Nephron progenitor cell (in vitro differentiated cells): ENCODE measurements at regions not wholly inside any gene's neighbourhood (a gene's known extent, or its start where the extent isn't known, plus 50 kb on each side); places are given as distances from the start of the nearest gene placed in this dataset.

Experiments used
- DNase-seq: peaks from one replicate; pipeline ENCODE4 v3.0.0; 2021
- H3K27ac Mint-ChIP-seq: 2 replicates; pipeline ENCODE4 v1.8.0; 2021; ENCODE audit warnings: mild to moderate bottlenecking, moderate library complexity, mixed read lengths
- H3K27me3 Mint-ChIP-seq: 2 replicates; pipeline ENCODE4 v1.8.0; 2021; ENCODE audit warnings: mild to moderate bottlenecking, low read depth, mixed read lengths; ENCODE audit not compliant: poor library complexity
- H3K36me3 Mint-ChIP-seq: 2 replicates; pipeline ENCODE4 v1.8.0; 2021; ENCODE audit warnings: low read depth, mixed read lengths
- H3K4me1 Mint-ChIP-seq: 2 replicates; pipeline ENCODE4 v1.8.0; 2021; ENCODE audit warnings: mixed read lengths
- H3K4me3 Mint-ChIP-seq: 2 replicates; pipeline ENCODE4 v1.8.0; 2021; ENCODE audit warnings: mild to moderate bottlenecking, moderate library complexity, mixed read lengths
- H3K9me3 Mint-ChIP-seq: 2 replicates; pipeline ENCODE4 v1.8.0; 2021; ENCODE audit warnings: mild to moderate bottlenecking, moderate library complexity, mixed read lengths
- CTCF ChIP-seq: fragments of 200-600 bp; sonication (generic); IDR thresholded peaks from 2 replicates; pipeline ENCODE4 v1.5.0; 2021; ENCODE audit warnings: antibody characterized with exemption

DNA sequence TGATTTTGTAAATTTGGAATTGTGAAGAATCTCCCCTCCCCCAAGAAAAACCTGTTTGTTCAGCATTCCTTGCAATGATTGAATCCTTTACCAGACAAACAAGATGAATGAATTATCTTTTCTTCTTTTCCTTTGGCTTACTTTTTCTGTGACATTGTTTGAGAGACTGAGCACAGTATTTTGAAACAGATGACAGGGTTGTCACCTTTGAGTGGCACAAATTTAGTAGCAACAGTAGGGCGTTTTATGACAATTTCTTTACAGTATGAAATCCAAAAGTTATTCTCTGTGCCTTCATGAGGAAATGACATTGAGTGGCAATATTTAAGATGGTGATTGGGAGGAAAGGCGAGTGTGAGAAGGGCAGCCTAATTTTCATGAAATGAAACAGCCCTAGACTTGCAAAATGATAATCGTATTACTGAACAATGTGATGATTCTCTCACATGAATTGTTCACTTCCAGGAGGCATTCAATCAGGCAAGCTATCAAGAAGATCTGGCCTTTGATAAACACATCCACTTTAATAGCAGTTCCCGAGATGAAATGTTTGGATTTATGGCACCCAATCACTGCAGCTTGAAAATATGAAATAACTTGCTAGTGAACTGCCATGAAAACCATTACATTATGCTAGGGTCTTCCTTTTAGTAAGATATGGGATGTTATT, 68.6 kb upstream of the SCEL start:
- no peak overlapping the region for H3K27ac Mint-ChIP-seq
- no peak for TF ChIP-seq CTCF
- no peak for DNase-seq
- no peaks in the 10 kb centered on the region for H3K4me1 Mint-ChIP-seq
- H3K36me3 Mint-ChIP-seq, result no peaks in the 10 kb centered on the region
- no peak overlapping the region for H3K4me3 Mint-ChIP-seq
- H3K9me3 Mint-ChIP-seq, result no peaks in the 10 kb centered on the region
- peaks cover 4% of the 10 kb centered on the region for H3K27me3 Mint-ChIP-seq

GRCh38 chr13:77465603-77466195, 69.8 kb upstream of the SCEL start:
- no peak for TF ChIP-seq CTCF
- Mint-ChIP-seq H3K9me3 (no peaks in the 10 kb centered on the region), H3K4me3 (no peak overlapping the region), H3K27ac (no peak overlapping the region), H3K36me3 (no peaks in the 10 kb centered on the region), H3K27me3 (peaks cover 4% of the 10 kb centered on the region), H3K4me1 (no peaks in the 10 kb centered on the region)
- DNase-seq, result no peak

DNA sequence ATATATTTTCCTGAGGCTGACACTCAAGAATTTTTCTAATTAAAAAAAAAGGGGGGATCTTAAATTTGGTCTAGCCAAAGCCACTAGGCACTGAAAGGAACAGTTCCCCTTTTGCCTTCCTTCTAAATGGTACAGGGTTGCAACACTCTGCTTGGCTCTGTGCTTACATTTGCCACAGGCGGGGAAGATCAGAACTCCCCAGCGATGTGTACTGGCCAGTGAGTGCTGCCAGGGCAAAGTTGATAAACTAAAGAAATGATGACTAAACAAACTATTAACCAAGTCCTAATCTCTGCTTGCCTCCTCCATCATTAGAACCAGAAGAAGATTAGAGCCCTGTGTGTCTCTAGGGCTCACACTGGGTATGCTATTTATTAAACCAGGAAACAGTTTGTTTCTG, 75.3 kb upstream of the SCEL start:
- Mint-ChIP-seq H3K4me1 (no peaks in the 10 kb centered on the region), H3K36me3 (no peaks in the 10 kb centered on the region), H3K27ac (no peak overlapping the region), H3K27me3 (peaks cover 8% of the 10 kb centered on the region), H3K9me3 (no peaks in the 10 kb centered on the region), H3K4me3 (no peak overlapping the region)
- no peak for TF ChIP-seq CTCF
- DNase-seq, result no peak

GRCh38 chr13:77459592-77459991, 75.9 kb upstream of the SCEL start:
- H3K36me3 Mint-ChIP-seq, result no peaks in the 10 kb centered on the region
- no peak overlapping the region for H3K4me3 Mint-ChIP-seq
- DNase-seq, result no peak
- H3K27me3 Mint-ChIP-seq, result peaks cover 8% of the 10 kb centered on the region
- H3K27ac Mint-ChIP-seq, result no peak overlapping the region
- H3K4me1 Mint-ChIP-seq, result no peaks in the 10 kb centered on the region
- no peak for TF ChIP-seq CTCF
- no peaks in the 10 kb centered on the region for H3K9me3 Mint-ChIP-seq

DNA sequence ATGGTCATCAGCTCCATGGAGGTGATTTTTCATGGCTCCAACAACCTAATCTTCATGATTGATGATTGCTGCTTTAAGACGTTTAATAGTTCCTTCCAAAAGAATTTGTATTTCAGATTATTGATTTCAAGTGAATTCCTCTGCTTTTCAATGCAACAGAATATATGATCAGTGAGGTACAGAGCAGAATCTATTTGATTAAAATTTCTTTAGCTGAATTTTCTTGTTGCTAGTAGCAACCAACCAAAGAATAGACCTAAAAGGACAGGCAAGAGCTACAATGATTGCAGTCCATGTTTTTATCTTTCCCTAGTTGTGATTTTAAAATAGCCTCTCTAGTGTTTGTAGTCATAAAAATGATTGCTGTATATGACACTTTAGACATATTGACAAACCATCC, 76.8 kb upstream of the SCEL start:
- H3K9me3 Mint-ChIP-seq, result no peaks in the 10 kb centered on the region
- DNase-seq, result no peak
- no peaks in the 10 kb centered on the region for H3K36me3 Mint-ChIP-seq
- H3K4me1 Mint-ChIP-seq, result no peaks in the 10 kb centered on the region
- peaks cover 8% of the 10 kb centered on the region for H3K27me3 Mint-ChIP-seq
- H3K4me3 Mint-ChIP-seq, result no peak overlapping the region
- H3K27ac Mint-ChIP-seq, result no peak overlapping the region
- TF ChIP-seq CTCF, result no peak

GRCh38 chr13:77457966-77458365, 77.5 kb upstream of the SCEL start:
- Mint-ChIP-seq H3K27me3 (peaks cover 8% of the 10 kb centered on the region), H3K27ac (no peak overlapping the region), H3K9me3 (no peaks in the 10 kb centered on the region), H3K4me1 (no peaks in the 10 kb centered on the region), H3K36me3 (no peaks in the 10 kb centered on the region), H3K4me3 (no peak overlapping the region)
- no peak for TF ChIP-seq CTCF
- DNase-seq, result no peak
